Choroid plexus epithelial cell (primary cell): ENCODE measurements at regions not wholly inside any gene's neighbourhood (a gene's known extent, or its start where the extent isn't known, plus 50 kb on each side); places are given as distances from the start of the nearest gene placed in this dataset.
"Not testable (repeated sequence)": the region's sequence is repeated elsewhere in the genome, so short reads cannot be mapped to it uniquely, and the experiment has no call there.

ENCODE experiments used
- DNase-seq: peaks from one replicate; pipeline ENCODE4 v3.0.0-alpha.2; 2010; ENCODE audit warnings: low read depth
- H3K4me3 ChIP-seq: 2 replicates; pipeline ENCODE4 v1.5.1; 2011; ENCODE audit warnings: low read depth, mild to moderate bottlenecking, control low read depth, low read length, moderate library complexity
- CTCF ChIP-seq: conservative IDR thresholded peaks from 2 replicates; pipeline ENCODE4 v1.5.1; 2011; ENCODE audit warnings: low read depth, mild to moderate bottlenecking, control low read depth, inconsistent platforms, low read length, moderate library complexity

GRCh38 chr11:21658654-21659193 is 534.2 kb upstream of the ANO5 start:
- DNase-seq = no peak

GRCh38 chr11:21659377-21659776 is 533.5 kb upstream of the ANO5 start:
- DNase-seq, H3K4me3 ChIP-seq: not testable (repeated sequence)

More at GRCh38 chr11:21658654-21659193, 534.2 kb upstream of the ANO5 start:
- no peak for TF ChIP-seq CTCF
- no peak overlapping the region for H3K4me3 ChIP-seq

GRCh38 chr11:21659961-21660360 is 532.9 kb upstream of the ANO5 start:
- TF ChIP-seq CTCF = no peak
- H3K4me3 ChIP-seq = no peak overlapping the region
- DNase-seq = no peak

GRCh38 chr11:21675049-21675616 is 517.8 kb upstream of the ANO5 start:
- H3K4me3 ChIP-seq = no peak overlapping the region
- no peak for TF ChIP-seq CTCF
- DNase-seq = no peak

- TF ChIP-seq CTCF = no peak
- no peak overlapping the region for H3K4me3 ChIP-seq
- no peak for DNase-seq
Measured at GRCh38 chr11:21687643-21688042, 505.2 kb upstream of the ANO5 start.

- DNase-seq = no peak
- no peak overlapping the region for H3K4me3 ChIP-seq
- no peak for TF ChIP-seq CTCF
Measured at GRCh38 chr11:21704539-21704938, 488.3 kb upstream of the ANO5 start.

GRCh38 chr11:21707116-21707739 is 485.7 kb upstream of the ANO5 start:
- TF ChIP-seq CTCF = no peak
- no peak for DNase-seq
- H3K4me3 ChIP-seq = no peak overlapping the region
